ENCODE measurements at regions not wholly inside any gene's neighbourhood (a gene's known extent, or its start where the extent isn't known, plus 50 kb on each side); places are given as distances from the start of the nearest gene placed in this dataset.
"Not testable (repeated sequence)": the region's sequence is repeated elsewhere in the genome, so short reads cannot be mapped to it uniquely, and the experiment has no call there.

DNA sequence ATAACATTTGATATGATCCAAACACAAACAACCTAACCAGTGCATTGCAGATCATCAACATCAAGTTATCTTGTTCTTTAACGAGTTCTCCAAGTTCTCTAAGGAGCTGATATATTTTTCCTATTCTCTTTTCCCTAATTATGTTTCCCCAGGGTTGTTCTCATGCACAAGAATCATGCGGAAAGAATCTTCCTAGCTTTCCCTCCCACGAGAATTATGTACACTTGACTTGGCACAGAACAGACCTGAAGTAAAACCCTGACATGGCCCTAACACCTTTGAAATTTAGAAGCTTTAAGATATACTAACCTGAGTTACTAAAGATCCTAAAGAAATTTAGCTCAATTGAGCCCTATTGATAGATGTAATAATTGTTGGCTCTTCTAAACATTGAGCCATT is 110.7 kb upstream of the FST start:
- no peak for DNase-seq

DNA sequence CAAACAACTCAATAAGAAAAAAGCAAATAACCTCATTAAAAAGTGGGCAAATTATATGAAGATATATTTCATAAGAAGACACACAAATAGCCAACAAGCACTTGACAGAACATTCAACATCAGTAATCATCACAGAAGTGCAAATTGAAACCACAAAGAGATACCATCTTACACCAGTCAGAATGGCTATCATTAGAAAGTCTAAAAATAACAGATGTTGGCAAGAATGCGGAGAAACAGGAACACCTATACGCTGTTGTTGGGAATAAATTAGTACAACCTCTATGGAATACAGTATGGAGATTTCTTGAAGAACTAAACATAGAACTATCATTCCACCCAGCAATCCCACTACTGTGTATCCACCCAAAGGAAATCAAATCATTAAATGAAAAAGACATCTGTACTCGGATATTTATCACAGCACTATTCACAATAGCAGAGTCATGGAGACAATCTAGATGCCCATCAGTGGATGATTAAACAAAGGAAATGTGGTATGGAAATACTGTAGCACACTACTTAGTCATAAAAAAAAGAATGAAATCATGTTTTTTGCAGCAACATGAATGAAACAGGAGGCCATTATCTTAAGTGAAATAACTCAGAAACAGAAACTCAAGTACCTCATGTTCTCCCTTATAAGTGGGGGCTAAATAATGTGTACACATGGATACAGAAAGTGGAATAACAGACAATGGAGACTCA is 106.8 kb upstream of the FST start:
- DNase-seq, result no peak

DNA sequence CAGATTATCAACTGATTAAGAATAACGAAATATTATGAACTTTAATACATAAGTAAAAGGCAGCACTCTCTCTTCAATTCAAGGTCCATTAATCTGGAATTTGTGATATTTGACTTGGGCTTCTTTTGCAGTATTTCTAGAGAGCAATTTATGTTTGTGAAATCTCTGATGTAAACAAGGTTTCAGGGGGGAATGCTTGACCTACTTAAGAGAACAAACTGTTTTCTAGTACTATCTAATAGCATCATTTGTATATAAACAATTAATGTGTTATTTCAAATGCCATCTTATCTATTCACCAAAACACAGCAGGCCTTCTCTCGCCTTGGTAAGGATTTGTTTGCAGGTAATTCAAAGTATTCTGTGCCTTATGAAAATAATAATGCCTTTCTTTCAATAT is 103.6 kb upstream of the FST start:
- no peak for DNase-seq

GRCh38 chr5:53378190-53378589 is 102.2 kb upstream of the FST start:
- DNase-seq, result no peak

GRCh38 chr5:53378590-53379247 is 101.7 kb upstream of the FST start:
- no peak for DNase-seq

DNA sequence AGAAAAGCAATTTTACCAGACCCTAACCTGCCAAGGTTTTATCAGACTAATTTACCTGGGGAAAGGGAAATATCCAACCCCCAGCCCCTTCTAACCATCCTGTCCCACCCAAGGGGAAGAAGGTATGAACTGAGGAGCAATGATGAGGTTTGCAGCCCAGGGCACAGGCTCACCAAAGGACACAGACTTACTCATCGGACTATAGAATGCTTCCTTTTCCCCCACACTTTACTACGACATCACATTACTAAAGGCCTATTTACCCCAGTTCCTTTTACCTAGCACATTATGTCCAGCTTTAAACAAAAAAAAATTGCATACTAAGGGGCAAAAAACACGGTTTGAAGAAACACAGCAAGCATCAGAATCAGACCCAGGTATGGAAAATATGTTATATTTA is 94.1 kb upstream of the FST start:
- DNase-seq, result no peak

DNA sequence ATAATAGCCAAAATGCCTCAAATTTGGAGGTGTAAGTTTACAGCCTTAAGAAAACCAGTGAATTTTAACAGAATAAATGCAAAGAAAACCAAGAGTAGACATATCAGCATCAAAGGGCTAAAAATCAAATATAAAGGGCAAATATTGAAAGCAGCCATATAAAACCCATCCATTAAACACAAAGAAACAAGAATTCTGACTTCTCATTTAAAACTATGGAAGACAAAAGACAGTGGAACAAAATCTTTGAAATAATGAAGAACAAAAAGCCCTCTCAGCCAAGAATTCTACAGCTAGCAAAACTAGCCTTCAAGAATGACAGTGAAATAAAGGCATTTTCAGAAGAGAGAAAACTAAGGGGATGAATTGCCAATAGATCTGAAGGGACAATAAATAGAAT is 91.3 kb upstream of the FST start:
- DNase-seq, result no peak

DNA sequence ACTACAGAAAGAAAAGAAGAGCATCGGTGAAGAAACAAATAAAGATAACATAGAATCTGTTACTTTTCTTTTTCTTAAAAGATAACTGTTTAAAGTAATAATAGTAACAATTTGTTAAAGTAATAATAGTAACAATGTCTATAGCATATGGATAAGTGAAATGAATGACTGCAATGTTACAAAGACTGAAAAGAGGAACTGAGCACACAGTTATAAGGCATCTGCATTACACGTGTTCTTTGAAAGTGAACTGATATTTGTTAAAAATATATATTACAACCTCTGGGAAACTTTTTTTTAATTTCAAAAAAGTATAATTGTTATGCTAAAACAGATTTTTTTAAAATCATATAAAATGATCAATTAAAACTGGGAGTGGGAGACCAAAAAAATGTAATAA is 88.4 kb upstream of the FST start:
- DNase-seq, result no peak

DNA sequence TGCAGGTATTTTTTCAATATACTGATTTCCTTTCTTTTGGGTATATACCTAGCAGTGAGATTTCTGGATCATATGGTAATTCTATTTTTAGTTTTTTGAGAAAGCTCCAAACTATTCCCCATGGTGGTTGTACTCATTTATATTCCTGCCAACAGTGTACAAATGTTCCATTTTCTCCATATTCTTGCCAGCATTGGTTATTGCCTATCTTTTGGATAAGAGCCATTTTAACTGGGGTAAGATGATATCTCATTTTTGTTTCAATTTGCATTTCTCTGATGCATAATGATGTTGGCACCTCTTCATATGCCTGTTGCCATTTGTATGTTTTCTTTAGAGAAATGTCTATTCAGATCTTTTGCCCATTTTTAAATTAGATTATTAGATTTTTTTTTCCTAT is 85.6 kb upstream of the FST start:
- no peak for DNase-seq

GRCh38 chr5:53397141-53397757 is 83.2 kb upstream of the FST start:
- DNase-seq, result no peak

GRCh38 chr5:53397845-53398244 is 82.6 kb upstream of the FST start:
- no peak for DNase-seq

DNA sequence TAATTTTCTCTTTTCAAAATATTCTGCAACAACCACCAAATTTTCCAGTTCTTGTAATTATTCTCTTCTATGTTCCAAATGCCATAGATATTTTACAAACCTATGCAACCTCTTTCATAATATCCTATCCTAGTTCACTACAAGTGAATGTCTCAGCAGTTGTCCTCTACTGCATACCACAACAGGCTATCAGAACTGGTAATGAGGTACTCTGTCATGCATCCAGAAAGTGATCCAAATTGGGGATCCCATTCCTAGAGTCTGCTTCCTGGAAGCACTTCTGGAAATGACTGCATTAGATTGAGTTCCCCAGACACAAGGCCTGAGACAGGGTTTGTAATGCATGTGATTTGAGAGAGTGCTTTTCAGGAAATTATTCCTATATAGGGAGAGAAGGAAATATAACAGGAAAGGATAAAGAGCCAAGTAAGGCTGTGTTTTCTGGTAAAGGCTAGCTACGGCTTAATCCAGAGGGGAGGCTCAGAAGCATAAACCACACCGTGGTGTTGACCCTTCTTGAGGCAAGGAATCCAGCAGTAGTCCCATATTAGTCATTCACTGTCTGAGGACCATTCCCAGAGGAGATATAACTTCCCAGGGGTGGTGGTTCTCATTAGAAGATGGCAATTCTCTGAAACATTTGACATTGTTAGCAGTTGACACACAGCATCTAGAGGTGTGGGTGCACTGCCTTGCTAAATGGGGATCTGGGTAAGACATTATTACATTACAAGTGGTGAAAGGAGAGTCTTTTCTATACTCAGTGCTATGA is 80.3 kb upstream of the FST start:
- DNase-seq, result no peak

DNA sequence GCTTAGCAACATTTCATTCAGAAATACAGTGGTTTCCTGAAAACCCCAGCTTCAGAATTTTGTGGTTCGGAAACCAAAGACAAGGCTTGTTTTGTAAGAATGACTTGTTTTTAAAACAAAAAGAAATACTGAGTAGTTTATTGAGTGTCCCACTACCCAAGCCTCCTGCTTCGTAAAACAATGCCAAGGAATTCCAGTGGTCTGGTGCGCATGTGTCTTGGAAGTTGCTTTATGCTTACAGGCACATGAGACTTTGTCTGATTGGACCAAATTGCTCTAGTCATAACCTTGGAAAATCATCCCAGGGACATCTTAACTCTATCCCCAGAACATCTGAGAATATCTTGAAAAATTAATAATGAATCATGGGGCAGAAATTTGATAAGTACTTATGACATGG is 77.1 kb upstream of the FST start:
- no peak for DNase-seq

- no peak for DNase-seq
These were observed 76.7 kb upstream of the FST start for GRCh38 chr5:53403758-53404157.

GRCh38 chr5:53405396-53405795 is 75.0 kb upstream of the FST start:
- DNase-seq, result no peak

DNA sequence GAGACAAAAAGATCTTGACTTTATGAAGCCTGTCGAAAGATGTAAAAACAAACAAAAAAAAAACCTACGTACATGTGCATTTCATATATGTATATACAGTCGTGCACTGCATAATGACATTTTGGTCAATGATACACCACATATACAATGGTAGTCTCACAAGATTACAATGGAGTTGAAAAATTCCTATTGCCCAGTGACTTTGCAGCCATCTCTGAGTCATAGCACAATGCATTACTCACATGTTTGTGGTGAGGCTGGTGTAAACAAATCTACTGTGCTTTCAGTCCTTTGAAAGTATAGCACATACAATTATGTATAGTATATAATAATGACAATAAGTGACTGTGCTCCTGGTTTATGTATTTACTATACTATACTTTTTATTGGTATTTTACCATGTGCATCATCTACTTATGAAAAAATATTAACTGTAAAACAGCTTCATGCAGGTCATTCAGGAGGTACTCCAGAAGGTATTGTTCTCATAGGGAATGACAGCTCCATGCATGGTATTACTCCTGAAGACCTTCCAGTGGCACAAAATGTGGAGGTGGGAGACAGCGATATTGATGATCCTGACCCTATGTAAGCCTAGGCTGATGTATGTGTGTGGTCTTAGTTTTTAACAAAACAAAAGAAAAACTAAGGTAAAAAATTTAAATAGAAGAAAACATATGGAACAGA is 73.7 kb upstream of the FST start:
- no peak for DNase-seq

GRCh38 chr5:53407373-53407772 is 73.1 kb upstream of the FST start:
- DNase-seq, result no peak

GRCh38 chr5:53411388-53411787 is 69.0 kb upstream of the FST start:
- DNase-seq, result no peak

GRCh38 chr5:53412499-53412898 is 67.9 kb upstream of the FST start:
- not testable (repeated sequence) for DNase-seq

DNA sequence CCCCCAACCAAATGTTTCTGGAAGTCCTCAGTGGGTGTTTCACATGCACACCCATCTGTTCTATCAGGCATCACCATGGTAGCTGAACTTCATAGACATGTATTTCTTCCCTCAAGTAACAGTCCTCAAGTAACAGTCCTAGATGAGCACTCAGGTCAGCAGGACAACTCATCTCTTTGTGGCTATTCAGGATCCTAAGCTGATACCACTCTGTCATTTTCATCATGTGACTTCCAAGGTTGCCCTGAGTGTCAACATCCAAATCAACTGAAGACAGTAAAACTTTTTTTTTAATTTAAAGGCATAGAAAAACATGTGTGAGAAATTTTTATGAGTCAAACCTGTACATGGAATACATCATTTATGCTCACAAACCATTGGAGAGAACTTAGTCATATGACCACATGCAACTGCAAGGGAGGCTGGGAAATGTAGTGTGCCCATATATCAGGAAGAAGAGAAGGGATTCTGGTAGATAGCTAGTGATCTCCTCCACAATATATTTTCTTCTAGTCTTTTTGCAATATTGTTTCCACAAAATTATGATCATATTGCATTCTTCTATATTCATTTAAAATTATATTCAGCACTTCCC is 64.2 kb upstream of the FST start:
- no peak for DNase-seq

GRCh38 chr5:53418409-53418808 is 62.0 kb upstream of the FST start:
- no peak for DNase-seq

- DNase-seq, result no peak
These were observed 61.4 kb upstream of the FST start for GRCh38 chr5:53418826-53419658.

All from stimulated activated CD4-positive, alpha-beta T cell treated with anti-CD3 and anti-CD28 coated beads, Interleukin-4, amount 100 ng/mL, for 4 hours (primary cell).